Parathyroid adenoma (tissue), 2 donors: ENCODE measurements at regions not wholly inside any gene's neighbourhood (a gene's known extent, or its start where the extent isn't known, plus 50 kb on each side); places are given as distances from the start of the nearest gene placed in this dataset.

Experiments used
- H2AFZ ChIP-seq: fragments of 300-600 bp; sonication (generic); one replicate; pipeline ENCODE4 v1.7.0; 2017; ENCODE audit warnings: antibody characterized with exemption, mild to moderate bottlenecking
- H3K27ac ChIP-seq: fragments of 300-600 bp; sonication (generic); one replicate; pipeline ENCODE4 v1.7.0; 2017
- H3K27me3 ChIP-seq: fragments of 300-600 bp; sonication (generic); one replicate; pipeline ENCODE4 v1.7.0; 2017; ENCODE audit warnings: low read length; ENCODE audit not compliant: control insufficient read depth, insufficient read depth
- H3K36me3 ChIP-seq: fragments of 300-600 bp; sonication (generic); one replicate; pipeline ENCODE4 v1.7.0; 2017; ENCODE audit warnings: low read length; ENCODE audit not compliant: control insufficient read depth, insufficient read depth
- H3K4me1 ChIP-seq: fragments of 300-600 bp; sonication (generic); one replicate; pipeline ENCODE4 v1.7.0; 2017; ENCODE audit warnings: control low read depth
- H3K4me2 ChIP-seq: fragments of 300-600 bp; sonication (generic); one replicate; pipeline ENCODE4 v1.7.0; 2017; ENCODE audit warnings: low read length
- H3K4me3 ChIP-seq: fragments of 300-600 bp; sonication (generic); one replicate; pipeline ENCODE4 v1.7.0; 2017; ENCODE audit warnings: low read depth, low read length
- H3K79me2 ChIP-seq: fragments of 300-600 bp; sonication (generic); one replicate; pipeline ENCODE4 v1.7.0; 2017; ENCODE audit warnings: control low read depth
- H3K9ac ChIP-seq: fragments of 300-600 bp; sonication (generic); one replicate; pipeline ENCODE4 v1.7.0; 2017; ENCODE audit warnings: mild to moderate bottlenecking
- H3K9me3 ChIP-seq: fragments of 300-600 bp; sonication (generic); one replicate; pipeline ENCODE4 v1.7.0; 2017; ENCODE audit warnings: low read length; ENCODE audit not compliant: control insufficient read depth
- CTCF ChIP-seq: fragments of 300-600 bp; sonication (generic); IDR thresholded peaks from one replicate; pipeline ENCODE4 v1.7.0; 2017; ENCODE audit warnings: antibody characterized with exemption, mild to moderate bottlenecking
- donor health status: primary hyperparathyroidism.

GRCh38 chr11:92765082-92765840, 204.2 kb upstream of the MTNR1B start:
- no peak overlapping the region for H3K27ac ChIP-seq
- H3K9ac ChIP-seq = no peak overlapping the region
- no peak overlapping the region for H2AFZ ChIP-seq
- H3K4me2 ChIP-seq = no peak overlapping the region
- no peaks in the 10 kb centered on the region for H3K36me3 ChIP-seq
- H3K4me1 ChIP-seq = no peaks in the 10 kb centered on the region
- H3K4me3 ChIP-seq = no peak overlapping the region
- TF ChIP-seq CTCF = no peak
- H3K27me3 ChIP-seq = no peaks in the 10 kb centered on the region
- H3K9me3 ChIP-seq = no peaks in the 10 kb centered on the region
- no peaks in the 10 kb centered on the region for H3K79me2 ChIP-seq

- Histone ChIP-seq H3K4me1 (no peaks in the 10 kb centered on the region), H3K79me2 (no peaks in the 10 kb centered on the region), H3K27ac (no peak overlapping the region), H3K4me3 (no peak overlapping the region), H3K9me3 (no peaks in the 10 kb centered on the region), H3K36me3 (no peaks in the 10 kb centered on the region), H2AFZ (no peak overlapping the region), H3K27me3 (no peaks in the 10 kb centered on the region), H3K4me2 (peak overlapping the region; percentile 22), H3K9ac (no peak overlapping the region)
- no peak for TF ChIP-seq CTCF
Measured at GRCh38 chr11:92765965-92766371, 203.5 kb upstream of the MTNR1B start.

DNA sequence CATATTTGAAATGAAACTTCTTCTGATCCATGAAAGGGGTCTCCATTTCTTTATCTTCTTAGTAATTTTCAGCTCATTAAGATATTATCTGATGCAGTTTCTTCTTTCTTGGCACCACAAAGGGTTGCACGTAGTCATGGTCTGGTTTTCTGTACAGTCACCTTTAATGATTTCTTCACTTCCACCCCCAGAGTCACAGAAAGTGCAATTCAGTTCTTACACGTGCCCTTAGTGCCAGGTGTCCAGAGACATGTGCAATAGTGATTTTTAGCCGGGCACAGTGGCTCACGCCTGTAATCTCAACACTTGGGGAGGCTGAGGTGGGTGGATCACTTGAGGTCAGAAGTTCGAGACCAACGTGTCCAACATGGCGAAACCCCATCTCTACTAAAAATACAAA, 202.8 kb upstream of the MTNR1B start:
- Histone ChIP-seq H3K36me3 (no peaks in the 10 kb centered on the region), H3K27ac (no peak overlapping the region), H3K79me2 (no peaks in the 10 kb centered on the region), H3K27me3 (no peaks in the 10 kb centered on the region), H3K4me1 (no peaks in the 10 kb centered on the region), H3K9me3 (no peaks in the 10 kb centered on the region), H3K4me3 (no peak overlapping the region), H3K4me2 (no peak overlapping the region), H3K9ac (no peak overlapping the region), H2AFZ (no peak overlapping the region)
- no peak for TF ChIP-seq CTCF

DNA sequence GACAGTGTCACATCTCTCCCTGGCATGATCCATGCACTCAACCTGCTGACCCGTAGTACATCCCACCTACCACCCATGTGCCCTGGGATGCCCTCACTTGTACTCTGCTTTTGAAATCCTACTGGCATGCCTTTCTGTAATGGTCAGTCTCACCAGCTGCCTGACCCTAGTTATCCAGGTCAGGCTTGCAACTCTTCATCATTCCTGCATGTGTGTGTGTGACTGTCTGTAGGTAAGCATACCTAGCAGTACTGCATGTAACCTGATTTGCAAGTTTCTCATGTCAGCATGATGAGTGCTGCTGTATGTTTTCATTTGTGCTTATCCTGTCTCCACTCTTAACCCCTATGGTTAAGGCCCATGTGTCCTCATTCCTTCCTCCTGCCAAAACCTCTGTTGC, 202.0 kb upstream of the MTNR1B start:
- Histone ChIP-seq H3K79me2 (no peaks in the 10 kb centered on the region), H3K9ac (no peak overlapping the region), H3K4me1 (no peaks in the 10 kb centered on the region), H3K36me3 (no peaks in the 10 kb centered on the region), H3K27ac (no peak overlapping the region), H3K4me2 (no peak overlapping the region), H3K4me3 (no peak overlapping the region), H3K9me3 (no peaks in the 10 kb centered on the region), H2AFZ (no peak overlapping the region), H3K27me3 (no peaks in the 10 kb centered on the region)
- no peak for TF ChIP-seq CTCF
